ENCODE measurements at regions not wholly inside any gene's neighbourhood (a gene's known extent, or its start where the extent isn't known, plus 50 kb on each side); places are given as distances from the start of the nearest gene placed in this dataset.

DNA sequence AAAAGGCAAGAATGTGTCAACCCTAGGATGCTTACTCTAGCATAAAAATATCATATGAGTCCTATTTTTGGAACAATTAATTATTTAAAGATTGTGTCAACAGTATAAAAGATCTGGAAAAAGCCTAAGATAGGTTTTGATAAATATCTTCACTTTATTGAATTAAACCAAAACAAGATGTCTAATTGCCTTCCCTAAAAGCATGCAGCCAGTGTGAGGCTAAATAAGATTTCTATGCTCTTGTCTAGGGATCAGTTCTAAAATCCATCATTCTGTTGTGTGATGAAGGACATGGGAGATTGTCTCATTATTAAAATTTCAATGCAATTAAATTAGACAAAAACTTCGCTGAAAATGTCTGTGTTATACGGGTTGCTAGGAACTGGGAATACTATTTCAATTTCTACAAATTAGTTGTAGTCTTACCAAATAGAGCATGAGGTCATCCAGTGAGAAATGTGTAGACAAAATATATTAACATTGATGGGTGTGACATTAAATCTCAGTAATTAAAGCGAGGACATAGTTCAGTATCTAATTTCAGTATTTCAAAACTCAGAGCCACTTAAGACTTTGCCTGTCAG is 535.6 kb upstream of the FSIP2 start:
- no peak for DNase-seq (ENCODE audit: low read depth, low spot score)
- Histone ChIP-seq H3K27me3 (ENCODE audit: control insufficient read depth in 2 of 2, insufficient read depth in 2 of 2, low read length in 2 of 2) (no peaks in the 10 kb centered on the region), H3K4me1 (ENCODE audit: control insufficient read depth, extremely low read depth, insufficient read depth, low read length) (no peaks in the 10 kb centered on the region), H3K4me2 (ENCODE audit: insufficient read depth, low read length) (no peak overlapping the region), H3K27ac (ENCODE audit: insufficient read depth, low read depth, low read length) (no peak overlapping the region), H3K9me1 (replicated peaks; ENCODE audit: control insufficient read depth, extremely low read depth, insufficient read depth, low read length) (no peaks in the 10 kb centered on the region), H3K4me3 (replicated peaks in 1 of 3; ENCODE audit: insufficient read depth in 1 of 3, low read depth in 1 of 3, low read length in 3 of 3) (no peak overlapping the region), H4K20me1 (replicated peaks; ENCODE audit: control insufficient read depth, extremely low read depth, insufficient read depth, low read length) (no peaks in the 10 kb centered on the region), H3K79me2 (ENCODE audit: control insufficient read depth, insufficient read depth, low read length) (no peaks in the 10 kb centered on the region), H3K9me3 (replicated peaks; ENCODE audit: control insufficient read depth, insufficient read depth, low read length) (no peaks in the 10 kb centered on the region), H2AFZ (ENCODE audit: low read depth, low read length) (no peak overlapping the region), H3K9ac (replicated peaks; ENCODE audit: extremely low read depth, insufficient read depth, low read length) (no peak overlapping the region), H3K36me3 (ENCODE audit: control insufficient read depth in 2 of 2, extremely low read depth in 1 of 2, insufficient read depth in 2 of 2, low read length in 2 of 2) (no peaks in the 10 kb centered on the region)
- no TSS peak for BruUV-seq (replicated peaks)
- no peak for FAIRE-seq
- TF ChIP-seq MYC (IDR thresholded peaks at IDR 0.05; ENCODE audit: low read depth, low read length) (no peak), GATA2 (IDR thresholded peaks at IDR 0.05; ENCODE audit: insufficient read depth, insufficient read length, low read depth, low read length) (no peak), EZH2 (IDR thresholded peaks at IDR 0.05; ENCODE audit: borderline replicate concordance, low read depth, low read length, severe bottlenecking) (no peak), FOS (IDR thresholded peaks at IDR 0.05; ENCODE audit: borderline replicate concordance, insufficient read depth, low read length) (no peak), JUN (IDR thresholded peaks at IDR 0.05; ENCODE audit: borderline replicate concordance, insufficient read depth, insufficient read length, low read depth) (no peak), POLR2A (IDR thresholded peaks at IDR 0.05; ENCODE audit: low read depth, low read length) (no peak), POLR2AphosphoS5 (IDR thresholded peaks at IDR 0.05; ENCODE audit: insufficient read depth, low read depth, low read length) (no peak)
- TF ChIP-seq, protein P1, sequence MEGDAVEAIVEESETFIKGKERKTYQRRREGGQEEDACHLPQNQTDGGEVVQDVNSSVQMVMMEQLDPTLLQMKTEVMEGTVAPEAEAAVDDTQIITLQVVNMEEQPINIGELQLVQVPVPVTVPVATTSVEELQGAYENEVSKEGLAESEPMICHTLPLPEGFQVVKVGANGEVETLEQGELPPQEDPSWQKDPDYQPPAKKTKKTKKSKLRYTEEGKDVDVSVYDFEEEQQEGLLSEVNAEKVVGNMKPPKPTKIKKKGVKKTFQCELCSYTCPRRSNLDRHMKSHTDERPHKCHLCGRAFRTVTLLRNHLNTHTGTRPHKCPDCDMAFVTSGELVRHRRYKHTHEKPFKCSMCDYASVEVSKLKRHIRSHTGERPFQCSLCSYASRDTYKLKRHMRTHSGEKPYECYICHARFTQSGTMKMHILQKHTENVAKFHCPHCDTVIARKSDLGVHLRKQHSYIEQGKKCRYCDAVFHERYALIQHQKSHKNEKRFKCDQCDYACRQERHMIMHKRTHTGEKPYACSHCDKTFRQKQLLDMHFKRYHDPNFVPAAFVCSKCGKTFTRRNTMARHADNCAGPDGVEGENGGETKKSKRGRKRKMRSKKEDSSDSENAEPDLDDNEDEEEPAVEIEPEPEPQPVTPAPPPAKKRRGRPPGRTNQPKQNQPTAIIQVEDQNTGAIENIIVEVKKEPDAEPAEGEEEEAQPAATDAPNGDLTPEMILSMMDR (IDR thresholded peaks at IDR 0.05; ENCODE audit: extremely low read depth in 1 of 2, insufficient read depth in 1 of 2, low read depth in 1 of 2, low read length in 2 of 2), result no peak
- TF ChIP-seq, protein P2, sequence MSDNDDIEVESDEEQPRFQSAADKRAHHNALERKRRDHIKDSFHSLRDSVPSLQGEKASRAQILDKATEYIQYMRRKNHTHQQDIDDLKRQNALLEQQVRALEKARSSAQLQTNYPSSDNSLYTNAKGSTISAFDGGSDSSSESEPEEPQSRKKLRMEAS (IDR thresholded peaks at IDR 0.05; ENCODE audit: insufficient read depth, insufficient read length), result no peak
- intact Hi-C loops (cut with micrococcal nuclease), result no loop called here
- dilution Hi-C loops (cut with MboI; ENCODE audit: extremely low pct_ligation_motif_present, low sequenced_read_pairs), result no loop called here
- POLR2A ChIA-PET, result no interaction called here
- CTCF ChIA-PET, result no interaction called here

Measured in endothelial cell of umbilical vein (primary cell).